Aorta (tissue), 5 donors: ENCODE measurements at regions not wholly inside any gene's neighbourhood (a gene's known extent, or its start where the extent isn't known, plus 50 kb on each side); places are given as distances from the start of the nearest gene placed in this dataset.

Experiments used
- ATAC-seq: fragments of 200-7000 bp; cut with Tn5 transposase; one replicate; pipeline ENCODE4 v1.9.1; 2022; ENCODE audit warnings: moderate library complexity; ENCODE audit not compliant: low FRiP score
- DNase-seq, 2 donors: peaks; one replicate each; pipeline ENCODE4 v3.0.0-alpha.2; 2020
- H3K27ac ChIP-seq, 2 donors: one replicate each; pipeline ENCODE4 v1.5.1; 2013; ENCODE audit warnings: low read length in 2 of 2, mild to moderate bottlenecking in 2 of 2, moderate library complexity in 2 of 2, control low read depth in 1 of 2, inconsistent platforms in 1 of 2, low read depth in 1 of 2
- H3K27me3 ChIP-seq, 2 donors: one replicate each; pipeline ENCODE4 v1.6.1; 2013; ENCODE audit warnings: control low read depth in 1 of 2, low read length in 1 of 2, mild to moderate bottlenecking in 1 of 2, moderate library complexity in 1 of 2; ENCODE audit not compliant: insufficient read depth in 2 of 2, control insufficient read depth in 1 of 2
- H3K36me3 ChIP-seq, 2 donors: one replicate each; pipeline ENCODE4 v1.6.1; 2013; ENCODE audit warnings: control low read depth in 1 of 2, low read length in 1 of 2, mild to moderate bottlenecking in 1 of 2; ENCODE audit not compliant: insufficient read depth in 2 of 2, control insufficient read depth in 1 of 2
- H3K4me1 ChIP-seq, 2 donors: one replicate each; pipeline ENCODE4 v1.6.1; 2013; ENCODE audit warnings: low read length in 2 of 2, control low read depth in 1 of 2, mild to moderate bottlenecking in 1 of 2, moderate library complexity in 1 of 2; ENCODE audit not compliant: insufficient read depth in 2 of 2, control insufficient read depth in 1 of 2
- H3K4me3 ChIP-seq, 2 donors: one replicate each; pipeline ENCODE4 v1.5.1; 2013; ENCODE audit warnings: low read length in 2 of 2, control low read depth in 1 of 2, mild to moderate bottlenecking in 1 of 2
- H3K9me3 ChIP-seq: one replicate; pipeline ENCODE4 v1.6.1; 2013; ENCODE audit warnings: mild to moderate bottlenecking, low read length; ENCODE audit not compliant: control insufficient read depth
- WGBS, 2 donors: extraction: QIAGEN DNeasy Blood & Tissue Kit; methylation state at CpG; one replicate each; pipeline ENCODE4 v1.1.7; 2013; 5-methylcytosine and 5-hydroxymethylcytosine counted together
- intact Hi-C, 2 donors: fragments of 100-400 bp; cut with DNase I; formaldehyde crosslinking; loops; one replicate each; pipeline versions ENCODE4 v1.14.2 to v1.15.0; 2022
- donor health status: healthy with polysubstance abuse.
- donor health status: Bipolar disorder and iron deficiency.
- donor health status: DM: no; HTN: no; CAD: no.
- donor health status: DM: no; HTN: no; CAD: no.
- donor health status: DM: yes; HTN: yes; CAD: no.

DNA sequence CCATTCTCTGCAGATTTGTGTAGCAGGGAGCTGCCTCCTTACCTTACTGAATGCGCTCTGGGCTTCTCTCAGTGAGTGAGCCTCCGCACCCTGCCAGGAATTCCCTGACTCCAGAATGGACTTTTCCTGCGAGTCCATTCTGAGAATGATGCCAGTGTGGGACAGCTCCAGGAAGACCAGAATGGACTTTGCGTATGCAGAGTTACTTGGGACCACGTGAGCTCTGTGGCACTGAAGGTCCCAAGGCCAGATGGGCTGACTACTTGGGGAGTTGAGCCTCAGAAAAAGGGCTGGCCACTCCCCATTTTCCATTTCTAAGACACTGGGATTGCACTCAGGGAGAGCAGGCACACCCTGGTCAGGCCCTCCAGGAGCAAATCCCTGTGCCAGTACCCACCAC lies 324.7 kb upstream of the ZMIZ1 start:
- ATAC-seq (no peak), DNase-seq (no peak)
- intact Hi-C loops: no loop called here
- no peak overlapping the region for H3K27ac ChIP-seq
- no peak overlapping the region for H3K4me3 ChIP-seq
- H3K4me1 ChIP-seq: no peaks in the 10 kb centered on the region
- H3K27me3 ChIP-seq: no peaks in the 10 kb centered on the region
- no peaks in the 10 kb centered on the region for H3K36me3 ChIP-seq
- 92 to 97% methylated on average over 5 of the region's 5 CpGs for WGBS, 2 donors
- H3K9me3 ChIP-seq: no peaks in the 10 kb centered on the region

DNA sequence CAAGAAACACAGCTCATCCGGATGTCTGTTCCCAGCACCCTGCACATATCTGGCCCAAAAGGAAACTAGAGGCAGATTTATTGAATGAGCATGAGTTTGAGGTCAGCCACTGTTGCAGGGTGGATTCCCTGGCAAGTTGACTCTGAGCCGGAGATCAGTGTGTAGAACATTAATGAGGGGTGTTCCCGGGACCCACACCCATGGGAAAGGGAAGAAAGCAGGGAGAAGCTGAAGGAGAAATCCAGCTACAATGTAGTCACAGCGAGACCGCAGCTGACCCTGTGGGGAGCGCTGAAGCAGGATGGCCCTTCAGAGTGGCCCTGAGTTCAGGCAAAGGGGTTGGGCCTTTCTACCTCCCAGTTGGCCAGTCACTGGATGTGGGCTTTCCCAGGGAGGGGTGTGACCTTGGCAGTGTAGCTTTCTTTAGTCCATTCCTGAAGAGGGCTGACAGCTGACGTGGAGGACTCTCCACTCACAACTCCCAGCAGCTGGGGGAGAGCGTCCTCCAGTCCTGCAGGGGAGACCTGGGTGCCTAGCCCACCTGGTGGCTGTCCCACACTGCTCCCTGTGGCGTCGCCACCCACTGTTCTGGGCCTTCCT lies 324.2 kb upstream of the ZMIZ1 start:
- H3K4me1 ChIP-seq: no peaks in the 10 kb centered on the region
- H3K27ac ChIP-seq: no peak overlapping the region
- intact Hi-C loops: no loop called here
- H3K27me3 ChIP-seq: no peaks in the 10 kb centered on the region
- 92 to 94% methylated on average over 10 of the region's 10 CpGs for WGBS, 2 donors
- H3K4me3 ChIP-seq: no peak overlapping the region
- H3K36me3 ChIP-seq: no peaks in the 10 kb centered on the region
- H3K9me3 ChIP-seq: no peaks in the 10 kb centered on the region
- DNase-seq: no peak
- peak; percentile 17 for ATAC-seq

DNA sequence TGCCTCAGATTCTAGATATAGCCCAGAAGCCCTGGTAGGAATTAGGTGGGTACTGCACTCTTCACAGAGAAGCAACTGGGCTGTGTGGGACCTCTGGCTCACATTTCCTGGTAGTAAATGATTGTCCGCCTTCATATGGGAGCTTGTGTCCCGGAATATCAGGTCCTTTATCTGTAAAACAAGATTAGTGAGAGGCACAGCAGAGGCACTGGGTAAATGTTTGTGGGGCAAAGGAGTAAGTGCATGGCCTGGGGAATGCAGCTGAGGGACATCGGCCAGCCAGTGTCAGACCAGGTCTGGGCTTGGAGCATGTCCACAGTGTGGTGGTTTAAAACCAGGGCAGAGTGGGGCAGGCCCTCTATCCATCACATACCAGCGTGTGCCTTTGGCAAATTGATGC lies 323.3 kb upstream of the ZMIZ1 start:
- Histone ChIP-seq H3K27me3 (no peaks in the 10 kb centered on the region), H3K9me3 (no peaks in the 10 kb centered on the region), H3K36me3 (no peaks in the 10 kb centered on the region), H3K27ac (no peak overlapping the region), H3K4me1 (no peaks in the 10 kb centered on the region), H3K4me3 (no peak overlapping the region)
- ATAC-seq (no peak), DNase-seq (no peak)
- intact Hi-C loops: no loop called here
- 72 to 75% methylated on average over 4 of the region's 4 CpGs for WGBS, 2 donors

DNA sequence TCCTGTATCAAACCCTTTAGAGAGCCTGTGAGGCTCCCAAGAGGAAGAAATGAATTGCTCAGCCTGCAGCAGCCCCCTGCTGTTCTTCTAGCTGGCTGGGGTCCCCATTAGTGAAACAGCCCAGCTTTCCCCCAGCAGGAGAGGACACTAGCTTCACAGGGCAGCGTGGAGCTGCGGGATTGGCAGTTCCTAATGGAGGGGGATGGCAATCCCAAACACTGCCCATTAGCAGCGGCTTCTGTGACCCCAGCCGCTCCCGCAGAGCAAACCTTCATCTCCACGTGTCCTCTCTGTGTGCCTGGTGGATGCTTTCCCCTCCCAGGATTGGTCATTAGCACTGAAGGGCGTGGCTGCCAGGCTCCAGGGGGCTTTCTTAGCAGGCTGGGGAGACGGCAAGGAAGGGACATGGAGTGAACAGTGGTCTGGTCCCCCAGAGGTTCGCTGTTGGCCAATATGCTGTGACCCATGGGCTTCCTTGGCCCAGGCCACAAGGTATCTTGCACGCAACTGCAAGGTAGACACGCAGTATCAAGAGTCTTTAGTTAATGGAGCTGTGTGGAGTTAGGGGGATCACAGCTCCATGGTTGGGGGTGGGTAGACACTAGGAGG lies 322.5 kb upstream of the ZMIZ1 start:
- WGBS, 2 donors: 96 to 97% methylated on average over 11 of the region's 11 CpGs
- Histone ChIP-seq H3K4me3 (no peak overlapping the region), H3K9me3 (no peaks in the 10 kb centered on the region), H3K27me3 (no peaks in the 10 kb centered on the region), H3K27ac (no peak overlapping the region), H3K4me1 (no peaks in the 10 kb centered on the region), H3K36me3 (no peaks in the 10 kb centered on the region)
- no peak for ATAC-seq
- peak in 1 of 2 donors; percentile 26 for DNase-seq
- intact Hi-C loops: no loop called here

DNA sequence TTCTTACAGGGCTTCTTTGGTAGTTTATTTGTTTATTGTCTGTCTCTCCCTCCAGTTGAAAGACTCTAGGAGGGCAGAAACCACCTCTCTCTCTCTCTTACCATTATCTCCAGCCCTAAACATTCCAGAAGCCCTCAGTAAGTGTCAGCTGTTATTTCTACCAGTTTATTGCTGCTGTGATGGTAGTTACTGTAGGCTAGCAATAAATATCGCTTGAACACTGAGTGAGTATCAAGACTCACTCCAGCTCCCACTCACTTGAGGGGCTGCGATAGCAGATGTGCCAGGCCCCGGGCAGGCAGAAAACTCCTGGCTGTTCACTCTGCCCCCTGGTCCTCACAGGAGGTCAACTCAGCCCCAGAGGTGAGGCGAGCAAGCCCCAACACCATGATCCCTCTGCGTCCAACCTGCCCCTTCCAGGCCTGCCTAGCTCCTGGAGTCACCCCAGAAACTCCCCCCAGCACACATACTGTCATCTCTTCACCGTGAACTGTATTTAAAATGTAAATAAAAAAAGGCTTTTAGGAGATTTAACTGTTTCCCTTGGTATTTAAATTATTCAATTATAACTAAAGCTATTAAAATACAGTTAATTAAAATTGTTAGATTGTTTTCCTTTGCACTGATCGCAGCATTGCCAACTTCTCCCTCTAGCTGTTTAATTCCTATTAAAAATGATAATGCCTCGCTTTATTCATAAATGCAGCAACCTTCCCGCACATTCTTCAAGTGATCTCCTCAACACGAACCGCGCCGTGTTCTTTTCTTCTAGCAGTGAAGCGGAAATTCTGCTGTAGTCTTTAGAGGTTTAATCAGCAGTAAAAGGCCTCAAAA lies 321.1 kb upstream of the ZMIZ1 start:
- Histone ChIP-seq H3K36me3 (no peaks in the 10 kb centered on the region), H3K4me3 (no peak overlapping the region), H3K27me3 (no peaks in the 10 kb centered on the region), H3K9me3 (no peaks in the 10 kb centered on the region), H3K4me1 (no peaks in the 10 kb centered on the region), H3K27ac (no peak overlapping the region)
- intact Hi-C loops: no loop called here
- no peak for ATAC-seq
- DNase-seq: peak in 1 of 2 donors; percentile 18
- WGBS, 2 donors: 98 to 99% methylated on average over 14 of the region's 14 CpGs

DNA sequence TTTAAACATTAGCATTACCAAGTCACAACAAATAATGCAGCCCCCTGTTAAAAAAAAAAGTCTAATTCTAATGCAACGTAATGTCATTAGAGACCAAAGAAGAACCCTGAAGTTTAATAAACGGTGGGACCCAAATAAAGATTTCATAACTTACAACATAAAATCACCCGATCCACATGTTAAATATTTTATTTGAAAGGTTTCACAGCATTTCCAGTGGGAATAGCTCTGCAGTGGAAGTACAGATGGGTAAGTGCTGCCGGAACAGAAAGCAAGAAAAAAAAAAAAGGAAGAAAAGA lies 320.6 kb upstream of the ZMIZ1 start:
- WGBS, 2 donors: 72 to 90% methylated on average over 4 of the region's 4 CpGs
- no peaks in the 10 kb centered on the region for H3K4me1 ChIP-seq
- no peaks in the 10 kb centered on the region for H3K36me3 ChIP-seq
- no peak for DNase-seq
- no peaks in the 10 kb centered on the region for H3K27me3 ChIP-seq
- ATAC-seq: no peak
- intact Hi-C loops: no loop called here
- H3K9me3 ChIP-seq: no peaks in the 10 kb centered on the region
- no peak overlapping the region for H3K27ac ChIP-seq
- no peak overlapping the region for H3K4me3 ChIP-seq

DNA sequence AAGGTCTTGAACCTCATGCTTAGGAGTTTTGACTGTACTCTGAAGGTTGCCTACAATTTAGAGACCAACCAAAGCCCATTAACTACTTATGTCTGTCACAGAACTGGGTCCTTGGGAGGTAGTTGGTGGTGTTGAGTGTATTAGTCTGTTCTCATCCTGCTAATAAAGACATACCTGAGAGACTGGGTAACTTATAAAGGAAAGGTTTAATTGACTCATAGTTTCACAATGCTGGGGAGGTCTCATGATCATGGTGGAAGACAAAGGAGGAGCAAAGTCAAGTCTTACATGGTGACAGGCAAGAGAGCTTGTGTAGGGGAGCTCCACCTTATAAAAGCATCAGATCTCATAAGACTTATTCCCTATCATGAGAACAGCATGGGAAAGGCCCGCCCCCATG lies 319.6 kb upstream of the ZMIZ1 start:
- Histone ChIP-seq H3K4me3 (no peak overlapping the region), H3K36me3 (no peaks in the 10 kb centered on the region), H3K27me3 (no peaks in the 10 kb centered on the region), H3K9me3 (no peaks in the 10 kb centered on the region), H3K4me1 (no peaks in the 10 kb centered on the region), H3K27ac (no peak overlapping the region)
- intact Hi-C loops: no loop called here
- ATAC-seq (no peak), DNase-seq (peak in 1 of 2 donors; percentile 1)
- 93% methylated on average over 1 of the region's 1 CpG for WGBS, 2 donors

DNA sequence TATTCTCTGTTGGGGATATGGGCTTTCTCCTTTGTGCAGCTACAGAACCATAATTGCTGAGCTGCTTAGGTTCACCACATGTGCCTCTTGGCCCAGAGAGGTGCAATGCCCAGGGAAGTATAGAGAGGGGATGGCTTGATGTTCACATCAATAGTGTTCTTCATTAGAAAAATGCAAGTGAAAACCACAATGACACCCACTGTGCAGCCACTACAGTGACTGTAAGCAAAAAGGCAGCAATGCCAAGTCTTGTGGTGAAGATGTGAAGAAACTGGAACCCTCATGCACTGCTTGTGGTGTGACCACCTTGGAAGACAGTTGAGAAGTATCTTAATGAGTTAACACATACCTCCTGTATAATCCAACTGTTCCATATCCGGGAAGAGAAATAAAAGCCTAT lies 318.9 kb upstream of the ZMIZ1 start:
- H3K4me3 ChIP-seq: no peak overlapping the region
- no peak overlapping the region for H3K27ac ChIP-seq
- no peak for ATAC-seq
- no peaks in the 10 kb centered on the region for H3K9me3 ChIP-seq
- DNase-seq: peak in 1 of 2 donors; percentile 14
- H3K4me1 ChIP-seq: no peaks in the 10 kb centered on the region
- H3K36me3 ChIP-seq: no peaks in the 10 kb centered on the region
- intact Hi-C loops: no loop called here
- H3K27me3 ChIP-seq: no peaks in the 10 kb centered on the region
- 94 to 97% methylated on average over 1 of the region's 1 CpG for WGBS, 2 donors

DNA sequence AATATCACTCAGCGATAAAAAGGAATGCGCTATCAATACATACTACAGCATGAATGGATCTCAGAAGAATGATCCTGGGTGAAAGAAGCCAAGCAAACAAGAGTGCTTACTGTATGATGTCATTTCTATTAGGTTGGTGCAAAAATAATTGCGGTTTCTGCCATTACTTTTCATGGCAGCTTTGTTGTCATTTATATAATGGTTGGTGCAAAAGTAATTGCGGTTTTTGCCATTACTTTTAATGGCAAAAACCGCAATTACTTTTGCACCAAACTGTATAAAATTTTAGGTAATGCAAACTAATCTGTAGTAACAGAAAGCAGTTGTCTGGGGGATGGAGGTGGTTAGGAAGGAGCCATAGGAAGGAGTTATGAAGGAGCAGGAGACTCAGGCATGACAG lies 318.3 kb upstream of the ZMIZ1 start:
- H3K36me3 ChIP-seq: no peaks in the 10 kb centered on the region
- H3K4me1 ChIP-seq: no peaks in the 10 kb centered on the region
- no peak overlapping the region for H3K27ac ChIP-seq
- 72 to 73% methylated on average over 5 of the region's 5 CpGs for WGBS, 2 donors
- H3K4me3 ChIP-seq: no peak overlapping the region
- ATAC-seq (no peak), DNase-seq (no peak)
- intact Hi-C loops: no loop called here
- no peaks in the 10 kb centered on the region for H3K27me3 ChIP-seq
- H3K9me3 ChIP-seq: no peaks in the 10 kb centered on the region
